HUES64 (cell line): ENCODE measurements at regions not wholly inside any gene's neighbourhood (a gene's known extent, or its start where the extent isn't known, plus 50 kb on each side); places are given as distances from the start of the nearest gene placed in this dataset.

Experiments used
- H3K27ac ChIP-seq: 2 replicates; pipeline ENCODE4 v1.7.0; 2013; ENCODE audit warnings: low read depth, low read length, inconsistent platforms
- H3K27me3 ChIP-seq: 2 replicates; pipeline ENCODE4 v1.6.1; 2013; ENCODE audit warnings: mild to moderate bottlenecking, low read length; ENCODE audit not compliant: insufficient read depth
- H3K36me3 ChIP-seq: 2 replicates; pipeline ENCODE4 v1.6.1; 2013; ENCODE audit warnings: mild to moderate bottlenecking, low read length; ENCODE audit not compliant: insufficient read depth
- H3K4me1 ChIP-seq: 2 replicates; pipeline ENCODE4 v1.6.1; 2013; ENCODE audit warnings: mild to moderate bottlenecking, low read length, moderate library complexity; ENCODE audit not compliant: insufficient read depth
- H3K4me3 ChIP-seq: 2 replicates; pipeline ENCODE4 v1.5.1; 2013; ENCODE audit warnings: mild to moderate bottlenecking, low read length, moderate library complexity
- H3K9ac ChIP-seq: 2 replicates; pipeline ENCODE4 v1.6.1; 2013; ENCODE audit warnings: mild to moderate bottlenecking, low read depth, low read length
- H3K9me3 ChIP-seq: 2 replicates; pipeline ENCODE4 v1.6.1; 2013; ENCODE audit warnings: low read depth, low read length; ENCODE audit not compliant: insufficient read depth
- WGBS: fragments of 150-250, 120-280 bp; methylation state at CpG from one replicate; pipeline ENCODE4 v1.1.7; 2013; ENCODE audit warnings: missing lambda C conversion rate; 5-methylcytosine and 5-hydroxymethylcytosine counted together

DNA sequence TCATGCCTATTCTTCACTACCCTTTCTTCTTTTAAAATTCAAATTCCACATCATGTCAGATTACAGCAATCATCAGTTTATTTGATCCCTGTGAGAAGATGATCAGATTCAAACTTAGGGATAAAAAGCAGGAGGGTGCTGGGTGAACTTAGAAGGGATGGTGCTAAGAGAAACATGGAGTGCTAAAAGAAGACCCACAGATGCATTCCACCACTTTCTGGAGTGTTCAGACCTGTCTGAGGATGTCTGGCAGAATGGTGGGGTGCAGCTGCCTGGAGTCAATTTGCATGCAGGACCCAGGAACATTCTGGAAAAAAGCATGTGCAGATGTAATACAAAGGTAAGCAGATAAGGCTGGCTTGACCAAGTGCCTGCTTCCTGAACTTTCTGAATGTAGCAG lies 372.9 kb upstream of the RUNX1 start:
- H3K27me3 ChIP-seq = no peaks in the 10 kb centered on the region
- H3K9me3 ChIP-seq = peaks cover 15% of the 10 kb centered on the region
- H3K9ac ChIP-seq = no peak overlapping the region
- no peak overlapping the region for H3K27ac ChIP-seq
- H3K4me1 ChIP-seq = peaks cover 12% of the 10 kb centered on the region
- H3K4me3 ChIP-seq = no peak overlapping the region
- H3K36me3 ChIP-seq = no peaks in the 10 kb centered on the region

GRCh38 chr21:35421221-35421620 lies 372.1 kb upstream of the RUNX1 start:
- 95% methylated on average over 5 of the region's 5 CpGs for WGBS

GRCh38 chr21:35420656-35421055 lies 371.6 kb upstream of the RUNX1 start:
- no peaks in the 10 kb centered on the region for H3K36me3 ChIP-seq
- H3K27ac ChIP-seq = no peak overlapping the region
- H3K4me3 ChIP-seq = no peak overlapping the region
- WGBS = 88% methylated on average over 2 of the region's 2 CpGs
- H3K9ac ChIP-seq = no peak overlapping the region
- peaks cover 15% of the 10 kb centered on the region for H3K9me3 ChIP-seq
- H3K4me1 ChIP-seq = peaks cover 3% of the 10 kb centered on the region; the same call in 1 of the 2 replicates
- H3K27me3 ChIP-seq = no peaks in the 10 kb centered on the region

More at GRCh38 chr21:35421221-35421620, 372.1 kb upstream of the RUNX1 start:
- Histone ChIP-seq H3K9ac (no peak overlapping the region), H3K36me3 (no peaks in the 10 kb centered on the region), H3K4me1 (peaks cover 5% of the 10 kb centered on the region), H3K27ac (no peak overlapping the region), H3K9me3 (peaks cover 15% of the 10 kb centered on the region), H3K4me3 (no peak overlapping the region), H3K27me3 (no peaks in the 10 kb centered on the region)

GRCh38 chr21:35417762-35418161 lies 368.7 kb upstream of the RUNX1 start:
- Histone ChIP-seq H3K27me3 (no peaks in the 10 kb centered on the region), H3K36me3 (no peaks in the 10 kb centered on the region), H3K4me3 (no peak overlapping the region), H3K4me1 (peaks cover 17% of the 10 kb centered on the region), H3K27ac (no peak overlapping the region), H3K9ac (no peak overlapping the region), H3K9me3 (peaks cover 12% of the 10 kb centered on the region)
- 98% methylated on average over 4 of the region's 5 CpGs for WGBS

- H3K4me1 ChIP-seq = peaks cover 17% of the 10 kb centered on the region
- H3K27ac ChIP-seq = no peak overlapping the region
Observed at GRCh38 chr21:35416866-35417489, 367.9 kb upstream of the RUNX1 start.

DNA sequence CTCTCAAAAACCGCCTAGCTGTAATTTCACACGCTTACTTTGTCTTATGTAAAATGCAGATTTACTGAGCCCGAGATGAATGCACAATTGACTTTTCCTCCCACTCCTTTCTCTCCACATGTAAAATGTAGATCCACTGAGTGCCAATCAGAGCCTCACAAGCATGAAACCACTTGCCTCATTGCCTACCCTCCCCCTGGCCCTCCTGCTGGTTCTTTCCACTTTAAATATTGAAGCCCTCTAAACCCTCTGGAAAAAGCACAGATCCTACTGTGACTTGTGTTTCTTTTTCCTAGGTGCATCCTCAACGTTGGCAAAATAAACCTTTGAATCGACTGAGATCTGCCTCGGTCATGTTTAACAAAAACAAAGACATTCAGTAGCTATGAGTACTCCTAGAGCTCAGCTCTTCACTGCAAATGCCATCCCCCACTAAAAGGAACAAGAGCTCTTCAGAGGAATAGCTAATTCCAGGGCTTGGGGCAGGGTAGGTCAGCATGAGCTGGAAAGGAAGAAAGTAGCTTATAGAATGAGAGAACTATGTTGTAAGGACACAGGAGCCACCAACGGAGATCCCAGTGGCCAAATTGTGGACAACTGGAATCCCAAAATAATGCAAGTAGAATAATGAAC lies 365.5 kb upstream of the RUNX1 start:
- WGBS = 61% methylated on average over 7 of the region's 7 CpGs
- Histone ChIP-seq H3K27ac (peak overlapping the region; percentile 47; the same call in 1 of the 2 replicates), H3K27me3 (no peaks in the 10 kb centered on the region), H3K9me3 (no peaks in the 10 kb centered on the region), H3K36me3 (no peaks in the 10 kb centered on the region), H3K9ac (no peak overlapping the region), H3K4me1 (peaks cover 17% of the 10 kb centered on the region), H3K4me3 (no peak overlapping the region)

More at GRCh38 chr21:35416866-35417489, 367.9 kb upstream of the RUNX1 start:
- no peaks in the 10 kb centered on the region for H3K27me3 ChIP-seq
- H3K9me3 ChIP-seq = peaks cover 4% of the 10 kb centered on the region; the same call in 1 of the 2 replicates
- no peaks in the 10 kb centered on the region for H3K36me3 ChIP-seq
- H3K9ac ChIP-seq = no peak overlapping the region
- H3K4me3 ChIP-seq = no peak overlapping the region
- WGBS = 98% methylated on average over 8 of the region's 8 CpGs

DNA sequence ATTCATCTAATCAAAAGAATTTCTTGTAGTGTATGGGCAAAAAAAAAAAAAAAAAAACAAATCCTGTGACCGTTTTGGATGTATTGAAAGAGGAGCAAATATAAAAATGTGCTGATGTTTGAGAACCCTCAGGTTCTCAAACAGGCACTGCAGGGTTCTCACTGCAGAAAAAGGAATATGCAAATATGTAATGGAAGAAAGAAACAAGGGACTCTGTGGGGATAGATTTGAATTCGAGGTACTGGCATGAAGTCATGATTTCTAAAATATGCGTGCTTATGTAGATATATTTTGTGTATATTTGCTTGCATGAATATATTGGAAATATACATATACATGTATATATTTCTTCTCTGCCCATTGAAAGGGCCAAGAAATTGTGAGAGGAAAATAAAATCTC lies 365.0 kb upstream of the RUNX1 start:
- H3K36me3 ChIP-seq = no peaks in the 10 kb centered on the region
- peaks cover 17% of the 10 kb centered on the region for H3K4me1 ChIP-seq
- H3K9ac ChIP-seq = no peak overlapping the region
- H3K4me3 ChIP-seq = no peak overlapping the region
- H3K27me3 ChIP-seq = no peaks in the 10 kb centered on the region
- peak overlapping the region; percentile 47; the same call in 1 of the 2 replicates for H3K27ac ChIP-seq
- no peaks in the 10 kb centered on the region for H3K9me3 ChIP-seq
- WGBS = 78% methylated on average over 3 of the region's 3 CpGs

GRCh38 chr21:35412231-35412630 lies 363.1 kb upstream of the RUNX1 start:
- Histone ChIP-seq H3K9me3 (no peaks in the 10 kb centered on the region), H3K9ac (no peak overlapping the region), H3K4me1 (peaks cover 17% of the 10 kb centered on the region), H3K27ac (no peak overlapping the region), H3K4me3 (no peak overlapping the region), H3K27me3 (no peaks in the 10 kb centered on the region), H3K36me3 (no peaks in the 10 kb centered on the region)
- WGBS = 100% methylated on average over 2 of the region's 3 CpGs

DNA sequence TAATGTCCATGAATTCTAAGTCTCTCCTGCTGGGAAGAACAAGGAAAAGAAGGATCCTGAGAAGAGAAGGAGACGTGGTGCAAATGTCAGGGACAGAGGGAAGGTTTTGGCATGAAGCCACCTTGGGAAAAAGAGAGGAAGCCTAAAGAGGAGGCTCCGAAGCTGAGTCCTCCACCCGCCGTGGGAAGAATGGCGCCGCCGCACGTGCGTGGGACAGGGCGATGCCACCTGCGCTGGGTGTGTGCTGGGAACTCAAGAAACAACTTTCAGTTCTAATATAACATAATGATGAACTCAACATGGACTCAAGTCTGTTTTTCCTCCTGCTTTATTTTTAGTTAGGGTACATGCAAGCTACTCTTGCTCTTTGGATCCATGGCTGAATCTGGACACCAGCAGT lies 362.3 kb upstream of the RUNX1 start:
- Histone ChIP-seq H3K36me3 (no peaks in the 10 kb centered on the region), H3K27me3 (no peaks in the 10 kb centered on the region), H3K4me1 (peaks cover 21% of the 10 kb centered on the region), H3K27ac (no peak overlapping the region), H3K9me3 (no peaks in the 10 kb centered on the region), H3K9ac (no peak overlapping the region), H3K4me3 (no peak overlapping the region)
- 98% methylated on average over 11 of the region's 11 CpGs for WGBS

GRCh38 chr21:35410656-35411055 lies 361.6 kb upstream of the RUNX1 start:
- H3K9me3 ChIP-seq = no peaks in the 10 kb centered on the region
- H3K36me3 ChIP-seq = no peaks in the 10 kb centered on the region
- H3K9ac ChIP-seq = no peak overlapping the region
- no peak overlapping the region for H3K27ac ChIP-seq
- H3K4me1 ChIP-seq = peaks cover 23% of the 10 kb centered on the region
- H3K4me3 ChIP-seq = no peak overlapping the region
- no CpG with 5 or more reads among the region's 1 CpG for WGBS
- no peaks in the 10 kb centered on the region for H3K27me3 ChIP-seq

DNA sequence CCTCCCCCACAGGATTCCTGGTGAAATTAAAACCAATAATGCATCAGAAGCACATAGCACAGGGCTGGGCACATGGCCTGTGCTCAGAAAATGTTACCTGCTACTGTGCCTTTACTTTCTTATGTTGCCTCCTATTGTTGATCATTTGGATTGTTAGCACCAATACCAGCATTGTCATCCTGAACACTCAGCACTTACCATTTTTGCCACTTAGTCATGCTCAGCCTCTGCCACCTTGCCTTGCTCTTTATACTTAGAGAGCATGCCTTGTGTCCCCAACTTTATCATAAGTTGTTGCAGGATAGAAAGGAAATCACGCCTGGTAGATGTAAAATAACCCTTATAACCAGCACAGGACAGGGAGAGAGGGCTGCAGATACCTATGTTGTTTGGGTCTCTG lies 361.0 kb upstream of the RUNX1 start:
- no CpG with 5 or more reads among the region's 1 CpG for WGBS
- Histone ChIP-seq H3K27ac (no peak overlapping the region), H3K9ac (no peak overlapping the region), H3K36me3 (no peaks in the 10 kb centered on the region), H3K27me3 (no peaks in the 10 kb centered on the region), H3K4me3 (no peak overlapping the region), H3K9me3 (no peaks in the 10 kb centered on the region), H3K4me1 (peaks cover 23% of the 10 kb centered on the region)
